PC-3 (cell line): ENCODE measurements at regions not wholly inside any gene's neighbourhood (a gene's known extent, or its start where the extent isn't known, plus 50 kb on each side); places are given as distances from the start of the nearest gene placed in this dataset.
A peak's percentile ranks its signal among the peaks of the same experiment; 100 is the strongest.

ENCODE experiments used
- ATAC-seq: fragments of 200-7000 bp; cut with Tn5 transposase; 2 replicates; pipeline ENCODE4 v1.9.1; 2020; ENCODE audit warnings: mild to moderate bottlenecking, moderate library complexity
- BruUV-seq: library from RNA; stranded (reverse); fragments of 400-500 nt; replicated peaks from 2 replicates; lab custom pipeline; 2021; lab: Mats Ljungman, UMichigan
- CTCF ChIA-PET: fragments of 300-600 bp; sonication (Branson Sonifier 250); formaldehyde crosslinking; loops from one replicate; lab custom pipeline; 2022; ENCODE audit warnings: antibody characterized with exemption; lab: Charles Lee
- POLR2A ChIA-PET: fragments of 300-600 bp; sonication (Branson Sonifier 250); formaldehyde crosslinking; loops from one replicate; lab custom pipeline; 2022; ENCODE audit warnings: antibody characterized with exemption; ENCODE audit not compliant: unreplicated experiment; lab: Charles Lee
- DNase-seq: peaks from one replicate; pipeline ENCODE4 v3.0.0-alpha.2; 2015
- H2AFZ ChIP-seq: fragments of 300-600 bp; sonication (generic); 2 replicates; pipeline ENCODE4 v1.6.0; 2016; ENCODE audit warnings: antibody characterized with exemption, low read length
- H3F3A ChIP-seq: fragments of 300-600 bp; sonication (generic); one replicate; pipeline ENCODE4 v1.6.0; 2017; ENCODE audit warnings: antibody characterized with exemption, low read length, control low read depth, mild to moderate bottlenecking; ENCODE audit not compliant: unreplicated experiment
- H3K27ac ChIP-seq: fragments of 300-600 bp; sonication (generic); 2 replicates; pipeline ENCODE4 v1.5.1; 2016; ENCODE audit warnings: mild to moderate bottlenecking, low read length
- H3K27me3 ChIP-seq: fragments of 300-600 bp; sonication (generic); 2 replicates; pipeline ENCODE4 v1.6.1; 2016; ENCODE audit warnings: low read length, mixed read lengths
- H3K36me3 ChIP-seq: fragments of 300-600 bp; sonication (generic); 2 replicates; pipeline ENCODE4 v1.6.1; 2016; ENCODE audit warnings: low read depth, mixed run types, low read length, mixed read lengths
- H3K4me1 ChIP-seq: fragments of 300-600 bp; sonication (generic); 2 replicates; pipeline ENCODE4 v1.5.1; 2016; ENCODE audit warnings: low read length; ENCODE audit not compliant: insufficient read depth
- H3K4me2 ChIP-seq: fragments of 300-600 bp; sonication (generic); 2 replicates; pipeline ENCODE4 v1.6.0; 2016; ENCODE audit warnings: low read length
- H3K4me3 ChIP-seq: fragments of 300-600 bp; sonication (generic); 2 replicates; pipeline ENCODE4 v1.5.1; 2016; ENCODE audit warnings: mild to moderate bottlenecking, low read length, mixed read lengths
- H3K79me2 ChIP-seq: fragments of 300-600 bp; sonication (generic); 2 replicates; pipeline ENCODE4 v1.6.1; 2017; ENCODE audit warnings: low read length, mixed read lengths
- H3K9ac ChIP-seq: fragments of 300-600 bp; sonication (generic); 2 replicates; pipeline ENCODE4 v1.6.0; 2016; ENCODE audit warnings: mild to moderate bottlenecking, low read length
- H3K9me2 ChIP-seq: fragments of 300-600 bp; sonication (generic); replicated peaks from 2 replicates; pipeline ENCODE4 v1.6.1; 2016; ENCODE audit warnings: mixed run types, low read length, mixed read lengths
- H3K9me3 ChIP-seq: fragments of 300-600 bp; sonication (generic); 2 replicates; pipeline ENCODE4 v1.6.1; 2016; ENCODE audit warnings: low read length, mixed read lengths
- H4K20me1 ChIP-seq: fragments of 300-600 bp; sonication (generic); 2 replicates; pipeline ENCODE4 v1.6.1; 2016; ENCODE audit warnings: low read length, mixed read lengths
- CTCF ChIP-seq: fragments of 300-600 bp; sonication (generic); conservative IDR thresholded peaks from 2 replicates; pipeline ENCODE4 v1.5.1; 2017; ENCODE audit warnings: antibody characterized with exemption, low read depth, mild to moderate bottlenecking, low read length
- EZH2 ChIP-seq: fragments of 300-600 bp; sonication (generic); IDR thresholded peaks from one replicate; pipeline ENCODE4 v1.6.1; 2017; ENCODE audit warnings: antibody characterized with exemption, mild to moderate bottlenecking, low read length; ENCODE audit not compliant: unreplicated experiment
- EZH2phosphoT487 ChIP-seq: fragments of 300-600 bp; sonication (generic); IDR thresholded peaks from 2 replicates; pipeline ENCODE4 v1.6.1; 2018; ENCODE audit warnings: mild to moderate bottlenecking, antibody characterized with exemption, low read length, borderline replicate concordance
- intact Hi-C: fragments of 100-400 bp; cut with micrococcal nuclease; formaldehyde crosslinking; loops from 2 replicates; pipeline ENCODE4 v1.9.0; 2023

GRCh38 chr2:153394247-153394646, 84.3 kb downstream of the RPRM start:
- no peak for TF ChIP-seq CTCF
- TF ChIP-seq EZH2phosphoT487 = no peak
- TF ChIP-seq EZH2 = no peak
- no peak for ATAC-seq
- H3K27ac ChIP-seq = no peak overlapping the region

GRCh38 chr2:153393518-153393917, 85.0 kb downstream of the RPRM start:
- ChIA-PET POLR2A (no interaction called here), CTCF (no interaction called here)
- Histone ChIP-seq H3K4me1 (no peaks in the 10 kb centered on the region), H2AFZ (no peak overlapping the region), H3K4me2 (no peak overlapping the region), H3K9me3 (no peaks in the 10 kb centered on the region), H3K9me2 (no peaks in the 10 kb centered on the region), H3K27me3 (no peaks in the 10 kb centered on the region), H3K36me3 (no peaks in the 10 kb centered on the region), H3F3A (no peaks in the 10 kb centered on the region), H3K4me3 (no peak overlapping the region), H3K9ac (no peak overlapping the region), H3K79me2 (no peaks in the 10 kb centered on the region), H4K20me1 (no peaks in the 10 kb centered on the region), H3K27ac (no peak overlapping the region)
- TF ChIP-seq CTCF (no peak), EZH2phosphoT487 (no peak), EZH2 (no peak)
- intact Hi-C loops = no loop called here
- ATAC-seq (no peak), DNase-seq (no peak)
- no TSS peak for BruUV-seq

More at GRCh38 chr2:153394247-153394646, 84.3 kb downstream of the RPRM start:
- no peaks in the 10 kb centered on the region for H3K4me1 ChIP-seq
- H3K9me2 ChIP-seq = no peaks in the 10 kb centered on the region
- H3K36me3 ChIP-seq = no peaks in the 10 kb centered on the region
- no peak overlapping the region for H3K9ac ChIP-seq
- H3F3A ChIP-seq = no peaks in the 10 kb centered on the region
- no peaks in the 10 kb centered on the region for H3K79me2 ChIP-seq
- no peak overlapping the region for H2AFZ ChIP-seq
- POLR2A ChIA-PET = no interaction called here
- no TSS peak for BruUV-seq
- H3K9me3 ChIP-seq = no peaks in the 10 kb centered on the region
- no peak overlapping the region for H3K4me2 ChIP-seq
- no peaks in the 10 kb centered on the region for H3K27me3 ChIP-seq
- DNase-seq = no peak
- intact Hi-C loops = no loop called here
- no peaks in the 10 kb centered on the region for H4K20me1 ChIP-seq
- CTCF ChIA-PET = no interaction called here
- no peak overlapping the region for H3K4me3 ChIP-seq

- no peaks in the 10 kb centered on the region for H3K9me3 ChIP-seq
- BruUV-seq = no TSS peak
- TF ChIP-seq EZH2 (no peak), EZH2phosphoT487 (no peak), CTCF (no peak)
- H3K79me2 ChIP-seq = no peaks in the 10 kb centered on the region
- intact Hi-C loops = no loop called here
- no peaks in the 10 kb centered on the region for H3K27me3 ChIP-seq
- ATAC-seq = no peak
- no peak overlapping the region for H3K4me2 ChIP-seq
- H3K36me3 ChIP-seq = no peaks in the 10 kb centered on the region
- DNase-seq = peak; percentile 29
- CTCF ChIA-PET = no interaction called here
- no peaks in the 10 kb centered on the region for H3K9me2 ChIP-seq
- POLR2A ChIA-PET = no interaction called here
- 0 out of 2 replicates have a peak, but pooled peaks cover 5% of the 10 kb centered on the region for H3K4me1 ChIP-seq
- H3F3A ChIP-seq = no peaks in the 10 kb centered on the region
- no peak overlapping the region for H3K27ac ChIP-seq
- no peak overlapping the region for H2AFZ ChIP-seq
- no peak overlapping the region for H3K4me3 ChIP-seq
- H4K20me1 ChIP-seq = no peaks in the 10 kb centered on the region
- H3K9ac ChIP-seq = no peak overlapping the region
Measured at GRCh38 chr2:153391131-153391530, 87.4 kb downstream of the RPRM start.
